K562 (cell line): ENCODE measurements at regions not wholly inside any gene's neighbourhood (a gene's known extent, or its start where the extent isn't known, plus 50 kb on each side); places are given as distances from the start of the nearest gene placed in this dataset.

Experiments used
- ATAC-seq: fragments of 200-7000 bp; cut with Tn5 transposase; 3 replicates; pipeline ENCODE4 v1.9.1; 2020; ENCODE audit warnings: moderate library complexity
- BruUV-seq: library from RNA; stranded (reverse); fragments of 400-500 nt; replicated peaks from 2 replicates; lab custom pipeline; 2021; lab: Mats Ljungman, UMichigan
- CTCF ChIA-PET: fragments of 300-600 bp; formaldehyde crosslinking; extraction: SDS; loops from one replicate; lab custom pipeline; 2021; ENCODE audit warnings: low intra/inter-chr PET ratio; lab: Yijun Ruan, JAX
- POLR2A ChIA-PET: fragments of 300-600, 350-650 bp; sonication (Branson Sonifier 250); formaldehyde crosslinking; extraction: SDS; loops from one replicate; lab custom pipeline; 2021; ENCODE audit warnings: antibody characterized with exemption, inconsistent platforms; lab: Yijun Ruan, JAX
- DNase-seq, 4 experiments: peaks; one replicate each; pipeline versions ENCODE4 v3.0.0 to v3.0.0-alpha.2; 2011 to 2018; ENCODE audit warnings: low spot score in 3 of 4, mixed read lengths in 3 of 4; ENCODE audit errors: extremely low read depth in 1 of 4
- FAIRE-seq: peaks from 2 replicates; lab custom pipeline; 2011; peaks lifted over from hg19 to GRCh38; lab: Jason Lieb, UNC
- H2AFZ ChIP-seq: 2 replicates; pipeline ENCODE4 v1.6.0; 2011; ENCODE audit warnings: low read depth, low read length, control low read depth, inconsistent platforms
- H3K27ac ChIP-seq: fragments of 200-600 bp; 3 replicates; pipeline ENCODE4 v1.8.0; 2011; ENCODE audit warnings: low read depth, mild to moderate bottlenecking, control low read depth, inconsistent platforms, low read length, moderate library complexity, mixed read lengths; ENCODE audit errors: extremely low read depth
- H3K27me3 ChIP-seq, 2 experiments: fragments of 300-600 bp in 1 of 2; 2 replicates in 1 of 2; 3 replicates in 1 of 2; pipeline versions ENCODE4 v1.6.0 to v1.8.0; 2011; ENCODE audit warnings: inconsistent platforms in 2 of 2, low read length in 2 of 2, mild to moderate bottlenecking in 1 of 2, mixed read lengths in 1 of 2, moderate library complexity in 1 of 2; ENCODE audit not compliant: control insufficient read depth in 2 of 2, insufficient read depth in 2 of 2
- H3K36me3 ChIP-seq: fragments of 300-600 bp; 3 replicates; pipeline ENCODE4 v1.8.0; 2011; ENCODE audit warnings: mild to moderate bottlenecking, low read length, inconsistent platforms; ENCODE audit not compliant: control insufficient read depth, insufficient read depth
- H3K4me1 ChIP-seq, 2 experiments: fragments of 200-600 bp in 1 of 2; replicated peaks in 1 of 2; 2 replicates in 1 of 2; 3 replicates in 1 of 2; pipeline versions ENCODE4 v1.5.1 to v1.8.0; 2011; ENCODE audit warnings: inconsistent platforms in 2 of 2, low read length in 2 of 2, mild to moderate bottlenecking in 1 of 2, mixed read lengths in 1 of 2, moderate library complexity in 1 of 2; ENCODE audit not compliant: control insufficient read depth in 2 of 2, insufficient read depth in 2 of 2
- H3K4me2 ChIP-seq: 2 replicates; pipeline ENCODE4 v1.6.1; 2011; ENCODE audit warnings: low read length, control low read depth, inconsistent platforms, mixed read lengths; ENCODE audit not compliant: insufficient read depth
- H3K4me3 ChIP-seq: fragments of 200-600 bp; sonication (generic), shearing (Covaris generic); 2 replicates; pipeline ENCODE4 v1.5.1; 2016; ENCODE audit warnings: control low read depth, inconsistent platforms
- H3K79me2 ChIP-seq: fragments of 200-600 bp; 3 replicates; pipeline ENCODE4 v1.8.0; 2011; ENCODE audit warnings: low read length, inconsistent platforms; ENCODE audit not compliant: control insufficient read depth, insufficient read depth
- H3K9ac ChIP-seq, 2 experiments: 2 replicates each; pipeline versions ENCODE4 v1.6.0 to v1.6.1; 2011; ENCODE audit warnings: low read depth in 2 of 2, low read length in 2 of 2, control low read depth in 1 of 2, inconsistent platforms in 1 of 2, mild to moderate bottlenecking in 1 of 2, mixed read lengths in 1 of 2; ENCODE audit not compliant: insufficient read depth in 1 of 2
- H3K9me1 ChIP-seq: one replicate; pipeline ENCODE4 v1.6.0; 2011; ENCODE audit warnings: inconsistent platforms, mild to moderate bottlenecking, low read length, moderate library complexity; ENCODE audit not compliant: control insufficient read depth, insufficient read depth
- H3K9me3 ChIP-seq: replicated peaks from 2 replicates; pipeline ENCODE4 v1.5.1; 2011; ENCODE audit warnings: low read depth, low read length, inconsistent platforms; ENCODE audit not compliant: control insufficient read depth, insufficient read depth
- H4K20me1 ChIP-seq: replicated peaks from 2 replicates; pipeline ENCODE4 v1.6.1; 2011; ENCODE audit warnings: low read length, inconsistent platforms, mixed read lengths; ENCODE audit not compliant: control insufficient read depth, insufficient read depth
- ARID3A ChIP-seq: IDR thresholded peaks from 2 replicates; pipeline ENCODE4 v1.6.1; 2012; ENCODE audit warnings: low read depth, low read length, improper control_type of control experiment, borderline replicate concordance
- CTCF ChIP-seq, 3 experiments: IDR thresholded peaks in 2 of 3; conservative IDR thresholded peaks in 1 of 3; 2 replicates each; pipeline ENCODE4 v1.5.1; 2011 to 2012; ENCODE audit warnings: low read length in 3 of 3, mild to moderate bottlenecking in 3 of 3, control low read depth in 2 of 3, improper control_type of control experiment in 1 of 3, inconsistent platforms in 1 of 3, low read depth in 1 of 3, mixed read lengths in 1 of 3, moderate library complexity in 1 of 3; ENCODE audit not compliant: insufficient read depth in 2 of 3
- ELF1 ChIP-seq: fragments of 200-800 bp; sonication (Bioruptor generic); IDR thresholded peaks from 2 replicates; pipeline ENCODE4 v1.6.1; 2016; ENCODE audit warnings: missing genetic modification characterization, missing compliant biosample characterization
- ETV1 ChIP-seq: fragments of 450-650 bp; conservative IDR thresholded peaks from 2 replicates; pipeline ENCODE4 v1.6.1; 2016; ENCODE audit warnings: missing genetic modification characterization, control low read depth, low read depth, missing compliant biosample characterization
- HMG20B ChIP-seq: fragments of 250-450 bp; sonication (Bioruptor Pico); IDR thresholded peaks from 2 replicates; pipeline ENCODE4 v1.5.0; 2021; ENCODE audit warnings: mild to moderate bottlenecking
- MAZ ChIP-seq, 2 experiments: fragments of 450-650 bp in 1 of 2; sonication (generic) in 1 of 2; formaldehyde crosslinking; IDR thresholded peaks in 1 of 2; conservative IDR thresholded peaks in 1 of 2; 2 replicates each; pipeline versions ENCODE4 v1.4.0 to v1.5.0; 2020; ENCODE audit warnings: mild to moderate bottlenecking in 1 of 2, missing genetic modification reagents in 1 of 2
- MLLT1 ChIP-seq, 2 experiments: fragments of 450-650 bp; IDR thresholded peaks; 2 replicates each; pipeline ENCODE4 v1.6.1; 2016
- PHF21A ChIP-seq: fragments of 450-650 bp; IDR thresholded peaks from 2 replicates; pipeline ENCODE4 v1.6.1; 2017; ENCODE audit warnings: low read depth, borderline replicate concordance
- PTRF ChIP-seq: fragments of 450-650 bp; IDR thresholded peaks from 2 replicates; pipeline ENCODE4 v1.6.1; 2016; ENCODE audit warnings: mild to moderate bottlenecking, missing genetic modification characterization, missing compliant biosample characterization
- SNAPC5 ChIP-seq: fragments of 250-450 bp; sonication (Bioruptor Pico); IDR thresholded peaks from 2 replicates; pipeline ENCODE4 v1.8.0; 2021; ENCODE audit warnings: moderate library complexity, mild to moderate bottlenecking, inconsistent platforms
- WGBS: fragments of 100-300 bp; shearing (Covaris generic); methylation state at CpG from one replicate; pipeline ENCODE4 v1.1.6; 2016; ENCODE audit warnings: low coverage, mixed read lengths; ENCODE audit not compliant: insufficient coverage; ENCODE audit errors: missing lambda C conversion rate; 5-methylcytosine and 5-hydroxymethylcytosine counted together
- in situ Hi-C: fragments of 300-500 bp; cut with MboI; formaldehyde crosslinking; loops from 4 replicates; pipeline ENCODE4 v1.15.0; 2018; ENCODE audit warnings: inconsistent platforms, mixed read lengths
- intact Hi-C: fragments of 100-400 bp; cut with micrococcal nuclease; formaldehyde crosslinking; loops from 2 replicates; pipeline ENCODE4 v1.14.2; 2022

GRCh38 chr5:30866142-30866541 lies 327.3 kb upstream of the CDH6 start:
- TF ChIP-seq SNAPC5 (CRISPR knock-in tag) (no peak), MAZ (CRISPR knock-in tag; conservative IDR thresholded peaks at IDR 0.05 in 1 of 2, IDR thresholded peaks at IDR 0.05 in 1 of 2) (no peak)
- WGBS: 1% methylated on average over 8 of the region's 8 CpGs

GRCh38 chr5:30856242-30856641 lies 337.2 kb upstream of the CDH6 start:
- ChIA-PET CTCF (no interaction called here), POLR2A (no interaction called here)
- FAIRE-seq: no peak
- Histone ChIP-seq H3K27me3 (no peaks in the 10 kb centered on the region), H3K27ac (no peak overlapping the region), H4K20me1 (no peaks in the 10 kb centered on the region), H3K4me3 (no peak overlapping the region), H3K4me2 (no peak overlapping the region), H3K79me2 (no peaks in the 10 kb centered on the region), H3K9me1 (no peaks in the 10 kb centered on the region), H3K36me3 (no peaks in the 10 kb centered on the region), H3K9me3 (no peaks in the 10 kb centered on the region), H3K4me1 (no peaks in the 10 kb centered on the region), H2AFZ (no peak overlapping the region), H3K9ac (no peak overlapping the region)
- in situ Hi-C loops: no loop called here
- BruUV-seq: no TSS peak
- intact Hi-C loops: no loop called here
- no peak for DNase-seq
- ATAC-seq: no peak
- 1% methylated on average over 3 of the region's 3 CpGs for WGBS
- TF ChIP-seq ARID3A: no peak
- no peak for TF ChIP-seq MLLT1 (IDR thresholded peaks at IDR 0.05)
- TF ChIP-seq ETV1 (tag): no peak
- no peak for TF ChIP-seq HMG20B (CRISPR knock-in tag)
- no peak for TF ChIP-seq PHF21A
- TF ChIP-seq ELF1 (tag): no peak
- TF ChIP-seq CTCF (IDR thresholded peaks at IDR 0.05 in 2 of 3, conservative IDR thresholded peaks at IDR 0.05 in 1 of 3; ENCODE audit: insufficient read depth in 2 of 3, low read depth in 1 of 3, low read length in 3 of 3): no peak
- no peak for TF ChIP-seq PTRF (tag)

More at GRCh38 chr5:30866142-30866541, 327.3 kb upstream of the CDH6 start:
- Histone ChIP-seq H3K9ac (no peak overlapping the region), H3K4me2 (no peak overlapping the region), H4K20me1 (no peaks in the 10 kb centered on the region), H3K9me3 (no peaks in the 10 kb centered on the region; the same call in none of the 2 replicates), H3K36me3 (no peaks in the 10 kb centered on the region), H3K79me2 (no peaks in the 10 kb centered on the region), H2AFZ (no peak overlapping the region), H3K27me3 (no peaks in the 10 kb centered on the region), H3K9me1 (no peaks in the 10 kb centered on the region), H3K4me3 (no peak overlapping the region), H3K4me1 (no peaks in the 10 kb centered on the region), H3K27ac (no peak overlapping the region)
- DNase-seq (no peak), FAIRE-seq (no peak), ATAC-seq (no peak)
- ChIA-PET CTCF (no interaction called here), POLR2A (no interaction called here)
- no TSS peak for BruUV-seq
- in situ Hi-C loops (no loop called here), intact Hi-C loops (no loop called here)
